HG03135 (cell line): ENCODE measurements at regions not wholly inside any gene's neighbourhood (a gene's known extent, or its start where the extent isn't known, plus 50 kb on each side); places are given as distances from the start of the nearest gene placed in this dataset.

Source experiments
- ATAC-seq: cut with Tn5 transposase; IDR thresholded peaks from one replicate; pipeline ENCODE4 v1.9.1; 2021; ENCODE audit warnings: mild to moderate bottlenecking, moderate library complexity; ENCODE audit not compliant: unreplicated experiment

DNA sequence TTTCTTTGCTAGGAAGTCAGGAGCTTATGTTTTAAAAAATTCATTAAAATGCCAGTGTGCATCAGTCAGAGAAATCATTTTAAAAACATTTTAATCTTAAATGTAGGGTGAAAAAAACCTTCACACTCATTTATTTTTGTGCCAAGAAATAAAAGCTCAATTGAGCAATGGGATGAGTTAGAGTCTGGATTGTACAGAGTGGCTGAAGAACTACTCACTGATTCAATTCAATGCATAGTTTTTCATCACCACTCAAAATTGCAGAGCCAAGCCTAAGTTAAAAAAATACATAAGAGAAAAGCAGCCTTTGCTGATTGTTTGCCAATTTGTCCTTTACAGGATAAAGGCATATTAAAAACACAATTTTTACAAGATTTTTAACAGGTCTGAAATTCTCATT lies 168.2 kb upstream of the DMRTA1 start:
- ATAC-seq: no peak

- ATAC-seq: no peak
Measured at GRCh38 chr9:22279636-22280035, 167.0 kb upstream of the DMRTA1 start.

GRCh38 chr9:22285066-22285465 lies 161.6 kb upstream of the DMRTA1 start:
- no peak for ATAC-seq

DNA sequence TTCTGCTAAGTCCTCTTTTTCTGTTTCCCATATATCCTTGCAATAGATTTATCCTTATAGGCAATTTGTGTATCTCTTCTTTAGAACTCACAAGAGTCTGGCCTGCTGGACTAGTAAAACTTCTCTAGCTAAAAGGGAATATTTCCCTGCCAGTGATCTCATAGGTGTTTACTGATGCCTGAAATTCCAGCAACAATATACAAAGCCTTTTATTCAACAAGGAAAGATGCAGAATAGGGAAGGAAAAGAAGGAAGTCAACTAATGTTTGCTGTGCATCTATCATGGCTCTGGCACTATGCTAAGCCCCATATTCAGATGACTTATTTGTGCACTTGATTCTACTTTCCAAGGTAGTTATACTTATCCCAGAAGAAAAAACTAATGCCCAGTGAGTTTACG lies 160.0 kb upstream of the DMRTA1 start:
- no peak for ATAC-seq

- no peak for ATAC-seq
Measured at GRCh38 chr9:22288661-22289060, 158.0 kb upstream of the DMRTA1 start.

DNA sequence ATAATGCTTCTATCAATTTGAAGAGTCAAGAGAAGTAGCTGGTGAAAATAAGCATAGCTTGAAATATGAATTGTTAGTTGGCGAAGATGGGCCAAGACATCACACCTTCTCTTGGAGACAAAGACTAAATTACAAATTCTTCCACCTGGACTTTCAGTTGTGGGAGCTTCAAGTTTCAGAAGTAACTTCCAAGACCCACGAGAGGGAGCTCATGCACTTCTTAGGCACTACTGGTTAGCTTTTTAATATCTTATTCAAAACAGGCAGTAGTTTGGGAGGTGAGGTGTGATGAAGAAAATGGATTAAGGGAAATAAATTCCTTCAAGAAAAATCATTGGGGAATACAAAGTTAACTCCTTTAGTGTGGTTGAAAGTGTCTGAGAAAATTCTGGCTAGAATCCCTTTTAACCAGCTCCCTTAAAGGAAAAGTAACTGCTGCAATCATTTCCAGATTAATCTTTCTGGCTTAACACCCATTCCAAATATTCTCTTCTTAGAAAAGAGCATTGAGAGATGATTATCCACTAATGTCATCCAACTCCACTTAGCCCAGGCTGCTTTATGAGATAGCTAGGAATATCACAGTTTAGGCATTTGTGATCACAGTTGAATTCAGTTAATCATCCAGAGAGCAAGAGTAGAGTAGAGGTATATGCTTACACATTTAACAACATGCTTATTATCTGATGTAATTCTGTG lies 139.5 kb upstream of the DMRTA1 start:
- no peak for ATAC-seq

DNA sequence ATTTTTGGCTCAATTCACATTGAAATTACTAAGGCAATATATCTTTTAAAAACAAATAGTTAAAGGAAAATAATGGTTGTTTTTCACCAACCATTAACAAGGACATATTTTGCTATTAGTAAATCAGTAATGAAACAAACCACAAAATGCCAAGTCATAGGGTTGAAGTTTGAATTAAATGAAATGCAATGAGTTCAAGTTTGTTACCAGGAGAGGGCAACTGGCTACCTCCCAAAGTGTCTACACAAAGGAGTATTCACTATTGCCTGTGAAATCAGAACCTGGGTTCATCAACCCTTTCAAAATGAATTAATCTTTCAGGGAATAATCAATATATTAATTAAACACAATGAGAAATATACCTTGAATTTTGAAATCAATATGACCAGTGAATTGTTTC lies 138.4 kb upstream of the DMRTA1 start:
- ATAC-seq: no peak

- ATAC-seq: no peak
Measured at GRCh38 chr9:22316645-22317044, 130.0 kb upstream of the DMRTA1 start.

DNA sequence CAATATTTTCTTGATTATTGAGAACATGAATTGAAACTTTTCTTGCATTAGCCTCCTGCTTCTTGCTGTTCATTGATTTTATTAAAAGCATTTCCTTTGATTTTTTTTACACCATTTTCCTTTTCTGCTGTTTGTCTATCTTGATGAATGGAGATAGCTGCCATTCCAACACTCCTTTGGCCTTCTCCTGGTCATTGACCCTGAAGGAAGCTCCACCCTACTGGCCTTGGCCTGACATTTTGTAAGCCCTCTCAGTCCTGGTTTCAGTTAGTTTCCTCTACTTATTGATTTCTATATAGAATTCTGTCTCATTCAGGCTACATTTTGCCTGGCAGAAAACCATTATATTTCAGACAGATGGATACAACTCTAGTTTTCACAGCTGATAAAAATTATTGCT lies 115.1 kb upstream of the DMRTA1 start:
- ATAC-seq: no peak

DNA sequence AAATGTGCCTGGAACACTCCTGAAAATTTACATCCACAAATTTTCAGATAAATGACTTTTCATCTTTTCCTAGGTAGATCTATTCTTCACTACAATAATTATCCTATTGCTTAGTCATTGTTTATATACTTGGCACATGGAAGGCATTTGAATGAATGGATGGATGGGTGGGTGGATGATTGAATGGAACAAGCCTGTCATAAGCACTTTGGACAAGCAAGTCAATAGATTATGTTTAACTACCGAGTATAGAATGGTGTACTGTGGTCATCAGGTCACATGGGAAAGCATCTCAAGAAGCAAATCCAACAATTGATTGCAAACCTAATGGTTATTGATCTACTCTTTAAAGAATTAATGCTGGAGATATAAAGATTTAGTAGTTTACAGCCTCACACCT lies 114.4 kb upstream of the DMRTA1 start:
- ATAC-seq: no peak

GRCh38 chr9:22337261-22337660 lies 109.4 kb upstream of the DMRTA1 start:
- ATAC-seq: no peak

- no peak for ATAC-seq
Measured at GRCh38 chr9:22342491-22343217, 104.0 kb upstream of the DMRTA1 start.

DNA sequence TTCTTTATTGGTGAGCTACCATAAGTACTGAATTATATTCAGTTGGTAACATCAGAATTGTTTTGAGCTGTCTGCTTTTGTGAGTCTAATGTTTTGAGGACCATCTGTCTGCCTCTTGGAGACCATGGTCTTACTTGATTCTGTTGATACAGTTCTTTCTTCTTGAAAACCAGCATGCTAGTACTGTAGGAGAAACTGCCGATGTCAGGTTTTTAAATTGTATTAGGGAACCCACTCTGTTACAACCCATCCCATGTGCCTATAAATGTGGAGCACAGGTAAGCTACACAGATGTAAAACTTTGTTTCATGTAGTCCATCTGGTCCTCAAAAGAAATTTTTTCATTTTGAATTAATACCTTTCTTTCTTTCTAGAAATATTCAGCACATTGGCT lies 103.4 kb upstream of the DMRTA1 start:
- ATAC-seq: no peak

- no peak for ATAC-seq
Measured at GRCh38 chr9:22354699-22355384, 91.8 kb upstream of the DMRTA1 start.

- ATAC-seq: no peak
Measured at GRCh38 chr9:22356985-22357384, 89.6 kb upstream of the DMRTA1 start.

- no peak for ATAC-seq
Measured at GRCh38 chr9:22363421-22363887, 83.2 kb upstream of the DMRTA1 start.

DNA sequence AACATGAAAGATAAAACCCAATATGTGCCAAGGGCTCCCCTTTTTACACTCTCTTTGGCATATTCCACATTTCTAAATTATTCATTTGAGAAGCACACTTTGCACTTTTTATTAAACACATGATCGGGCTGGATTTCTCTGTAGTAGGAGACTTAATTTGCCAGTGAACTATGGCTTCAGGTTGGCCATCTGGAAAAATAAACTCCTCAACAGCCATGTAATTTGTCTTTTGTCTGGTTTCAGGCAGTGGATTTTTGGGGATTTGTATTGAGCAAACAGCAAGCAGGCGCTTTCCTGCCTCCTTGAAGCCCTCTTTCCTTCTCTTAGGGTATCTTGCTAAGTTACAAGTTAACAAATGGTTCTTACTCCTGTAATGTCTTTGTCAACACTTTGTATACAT lies 73.0 kb upstream of the DMRTA1 start:
- no peak for ATAC-seq

- ATAC-seq: no peak
Measured at GRCh38 chr9:22374051-22374450, 72.6 kb upstream of the DMRTA1 start.

- ATAC-seq: no peak
Measured at GRCh38 chr9:22379272-22379671, 67.4 kb upstream of the DMRTA1 start.

GRCh38 chr9:22381170-22381569 lies 65.5 kb upstream of the DMRTA1 start:
- no peak for ATAC-seq

DNA sequence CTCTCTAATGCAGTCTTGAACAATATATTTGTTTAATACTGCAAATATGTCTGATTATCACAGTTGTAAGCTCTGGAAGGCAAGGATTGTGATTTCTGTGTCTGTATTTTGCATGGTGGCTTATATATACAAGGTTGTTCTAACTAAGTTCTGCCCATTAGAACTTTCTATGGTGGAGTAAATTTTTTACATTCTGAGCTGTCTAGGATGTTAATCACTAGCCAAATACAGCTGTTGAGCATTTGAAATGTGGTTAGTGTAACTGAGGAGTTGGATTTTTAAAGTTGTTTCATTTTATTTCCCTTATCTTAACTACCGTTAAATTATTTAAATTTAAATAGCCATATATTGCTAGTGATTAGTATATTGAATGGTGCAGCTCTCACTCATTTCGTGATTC lies 64.3 kb upstream of the DMRTA1 start:
- ATAC-seq: no peak

DNA sequence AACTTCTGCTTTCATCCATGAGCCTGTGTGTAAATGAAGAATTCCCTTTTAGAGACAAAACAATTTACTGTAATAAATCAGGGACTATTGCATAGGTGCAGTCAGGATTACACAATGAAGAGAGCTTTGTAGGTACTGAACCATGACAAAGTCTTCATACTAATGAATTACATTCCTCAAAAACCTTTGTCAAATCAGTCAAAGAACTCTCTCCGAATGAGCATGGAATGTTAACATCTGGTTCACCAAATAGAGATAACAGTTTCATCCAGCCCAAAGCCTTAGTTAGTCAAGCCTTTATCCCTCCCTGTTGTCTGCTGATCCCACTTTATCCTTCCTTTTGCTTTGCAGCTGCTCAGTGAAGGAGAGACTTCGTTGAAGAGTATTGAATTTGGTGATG lies 62.9 kb upstream of the DMRTA1 start:
- ATAC-seq: no peak
